IPS-NIHi7 (cell line): ENCODE measurements at regions not wholly inside any gene's neighbourhood (a gene's known extent, or its start where the extent isn't known, plus 50 kb on each side); places are given as distances from the start of the nearest gene placed in this dataset.
"Not testable (repeated sequence)": the region's sequence is repeated elsewhere in the genome, so short reads cannot be mapped to it uniquely, and the experiment has no call there.

Experiments used
- DNase-seq: peaks from one replicate; pipeline ENCODE4 v3.0.0; 2012; ENCODE audit warnings: mixed read lengths; ENCODE audit errors: extremely low spot score

DNA sequence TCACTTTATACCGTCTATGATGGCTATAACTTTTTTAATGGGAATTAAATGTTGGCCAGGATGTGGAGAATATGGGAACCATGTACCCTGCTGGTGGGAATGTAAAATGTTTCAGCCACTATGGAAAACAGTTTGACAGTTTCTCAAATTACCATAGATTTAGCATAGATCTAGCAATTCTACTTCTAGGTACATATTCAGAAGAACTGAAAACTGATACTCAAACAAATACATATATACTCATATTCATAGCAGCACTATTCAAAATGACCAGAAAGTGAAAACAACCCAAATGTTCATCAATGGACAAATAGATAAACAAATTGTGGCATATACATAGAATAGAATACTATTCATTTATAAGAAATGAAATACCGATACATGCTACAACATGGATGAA is 539.4 kb downstream of the IGSF11 start:
- no peak for DNase-seq

DNA sequence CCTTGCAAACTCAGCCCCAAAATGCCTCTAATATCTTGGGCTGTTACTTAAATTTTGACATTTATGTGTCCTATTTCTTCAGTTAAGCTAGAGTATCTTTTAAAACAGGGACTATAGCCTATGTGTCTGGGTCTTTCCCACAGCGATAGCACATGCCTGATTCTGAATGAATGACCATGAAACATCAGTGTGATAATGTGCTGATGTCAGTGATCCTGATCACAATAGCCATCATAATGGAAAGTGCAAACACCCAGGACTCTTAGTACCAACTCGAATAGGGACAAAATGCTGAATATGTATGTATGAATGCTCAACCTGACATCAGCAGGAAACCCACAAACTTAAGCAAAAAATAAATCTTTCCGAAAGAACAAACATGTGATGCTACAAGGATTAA is 537.4 kb downstream of the IGSF11 start:
- no peak for DNase-seq

DNA sequence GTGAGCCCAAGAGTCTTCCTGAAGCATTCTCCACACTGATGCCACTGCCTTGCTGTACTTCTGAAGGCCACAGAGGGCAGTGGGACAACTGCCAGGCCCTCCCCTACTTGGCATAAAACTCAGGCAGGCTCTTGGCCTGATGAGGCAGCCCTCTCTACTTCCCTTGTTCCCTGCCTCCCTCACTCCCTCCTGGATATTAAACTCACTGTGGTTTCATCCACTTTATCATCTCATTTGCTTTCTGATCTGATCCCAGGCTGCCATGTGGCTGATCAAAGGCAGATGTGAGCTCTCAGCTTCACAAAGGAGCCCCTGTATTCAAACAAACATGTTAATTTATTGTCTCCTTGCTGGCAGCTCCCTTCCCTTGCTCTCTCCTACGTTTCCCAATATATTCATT is 533.5 kb downstream of the IGSF11 start:
- DNase-seq: peak; percentile 69

DNA sequence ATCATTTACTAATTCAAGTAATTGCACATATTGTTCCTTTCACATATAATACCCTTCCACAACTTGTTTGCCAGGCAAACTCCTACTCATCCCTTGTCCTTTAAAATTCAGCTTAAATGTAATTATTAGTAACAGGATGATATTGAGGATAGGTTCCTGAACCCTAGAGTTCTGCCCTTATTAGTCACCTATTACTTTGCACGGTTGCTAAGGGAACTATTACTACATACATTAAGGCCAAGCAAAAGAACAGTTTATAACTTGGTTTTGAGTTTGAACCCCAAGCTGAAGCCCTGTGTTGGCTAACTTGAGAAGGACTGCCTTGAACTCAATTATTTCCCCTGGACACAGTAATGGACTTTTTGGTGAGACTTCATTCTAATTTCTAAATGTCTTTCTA is 529.7 kb downstream of the IGSF11 start:
- no peak for DNase-seq

DNA sequence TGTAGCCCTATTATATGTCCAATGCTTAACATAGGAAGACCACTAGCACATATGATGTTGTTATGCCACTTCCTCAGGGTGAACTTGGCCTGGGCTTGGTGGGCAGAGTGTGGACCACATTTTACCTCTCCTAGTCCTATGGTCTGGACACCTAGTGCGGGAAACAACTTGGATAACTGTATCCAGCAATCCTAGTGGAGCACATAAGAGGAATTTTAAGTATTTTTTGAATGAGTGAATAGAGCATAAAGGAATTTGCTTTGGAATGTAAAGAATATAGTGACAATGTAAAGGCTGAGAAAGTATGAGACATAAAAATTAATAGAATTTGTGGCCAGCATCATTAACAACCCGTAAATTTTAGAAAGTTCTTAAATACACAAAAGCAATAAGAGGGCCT is 528.9 kb downstream of the IGSF11 start:
- DNase-seq: no peak

DNA sequence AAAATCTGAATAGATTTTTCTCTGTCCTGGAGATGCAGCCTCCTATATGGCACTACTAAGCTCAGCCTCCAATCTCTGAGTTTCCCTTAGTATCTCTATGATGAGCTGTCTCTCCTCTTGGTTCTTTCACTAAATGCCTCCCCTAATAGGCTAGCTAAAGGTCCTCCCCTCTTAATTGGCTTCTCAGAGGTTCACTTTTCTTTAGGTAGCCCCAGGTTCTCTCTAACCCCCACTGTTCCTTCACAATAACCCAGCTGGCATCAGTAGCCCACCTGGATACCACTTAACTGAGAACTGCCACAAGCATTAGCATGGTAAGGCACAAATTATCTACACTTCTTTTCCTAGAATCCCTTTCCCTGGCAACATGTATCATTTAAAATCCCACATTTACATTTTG is 523.2 kb downstream of the IGSF11 start:
- DNase-seq: no peak

DNA sequence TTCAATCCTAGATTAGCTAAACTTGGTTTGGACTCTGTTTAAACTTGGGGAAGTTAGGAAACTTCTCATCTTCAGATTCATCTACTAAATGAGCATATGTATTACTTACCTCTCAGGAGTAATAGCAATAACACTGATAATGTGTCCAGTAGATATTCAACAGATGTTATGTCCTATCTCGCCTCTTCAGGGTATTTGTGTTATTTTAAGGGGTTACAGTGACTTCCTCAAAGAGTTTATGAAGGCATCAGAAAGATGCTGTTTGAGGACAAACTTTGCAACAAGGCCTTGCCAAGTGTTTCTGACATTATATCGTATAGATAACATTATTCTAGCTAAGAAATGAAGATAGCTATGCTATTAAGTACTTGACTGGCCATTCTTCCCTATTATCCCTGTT is 522.3 kb downstream of the IGSF11 start:
- DNase-seq: no peak

DNA sequence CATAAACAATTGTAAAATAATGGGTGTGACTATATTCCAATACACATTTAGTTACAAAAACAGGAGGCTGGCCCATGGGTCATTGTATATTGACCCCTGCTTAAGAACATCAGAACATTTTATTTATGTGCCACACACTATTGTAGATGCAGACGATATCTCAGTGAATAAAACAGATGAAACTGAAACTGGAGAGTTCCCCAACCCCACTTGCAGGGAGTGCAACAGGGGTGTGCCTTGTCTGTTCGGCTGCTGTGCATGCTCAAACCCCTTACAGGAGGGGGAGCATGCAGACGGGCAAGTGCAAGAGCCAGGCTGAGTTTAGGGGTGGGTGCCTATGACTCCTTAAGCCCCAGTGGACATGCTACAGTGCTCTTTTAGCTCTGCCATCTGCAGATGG is 509.6 kb downstream of the IGSF11 start:
- no peak for DNase-seq

DNA sequence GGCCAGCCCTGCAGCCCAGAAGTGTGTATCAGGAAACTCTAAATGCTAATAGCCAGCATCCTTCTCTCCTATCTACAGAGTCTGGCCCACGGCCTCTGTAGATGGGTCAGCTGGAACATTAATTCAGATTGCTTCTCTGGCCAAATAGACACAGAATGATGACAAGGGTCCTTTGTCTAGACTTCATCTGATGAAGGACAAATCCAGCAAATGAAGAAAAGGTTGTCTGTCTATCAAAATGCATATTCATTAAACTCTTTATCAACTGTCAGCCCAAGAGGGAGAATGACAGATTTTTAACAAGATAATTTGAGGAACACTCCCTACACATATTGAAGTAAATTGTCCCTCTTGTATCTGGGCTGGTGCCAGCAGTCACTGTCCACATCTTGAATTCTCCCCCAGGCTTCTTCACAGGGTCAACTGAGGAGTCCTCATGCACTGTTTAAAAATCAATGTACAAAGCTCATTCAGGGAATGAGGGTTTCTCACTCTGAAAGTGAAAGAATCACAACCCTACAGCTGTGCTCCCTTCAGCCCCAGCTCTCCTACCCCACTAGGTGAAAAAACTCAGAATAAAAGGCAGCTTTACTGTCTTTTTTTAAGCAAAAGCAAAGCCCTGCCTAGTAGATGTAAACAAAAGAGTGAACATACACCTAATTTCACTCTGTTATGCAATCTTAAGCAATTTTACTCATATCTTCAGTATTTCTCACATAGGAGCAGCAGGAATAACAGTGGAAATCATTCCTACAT is 507.7 kb downstream of the IGSF11 start:
- no peak for DNase-seq

DNA sequence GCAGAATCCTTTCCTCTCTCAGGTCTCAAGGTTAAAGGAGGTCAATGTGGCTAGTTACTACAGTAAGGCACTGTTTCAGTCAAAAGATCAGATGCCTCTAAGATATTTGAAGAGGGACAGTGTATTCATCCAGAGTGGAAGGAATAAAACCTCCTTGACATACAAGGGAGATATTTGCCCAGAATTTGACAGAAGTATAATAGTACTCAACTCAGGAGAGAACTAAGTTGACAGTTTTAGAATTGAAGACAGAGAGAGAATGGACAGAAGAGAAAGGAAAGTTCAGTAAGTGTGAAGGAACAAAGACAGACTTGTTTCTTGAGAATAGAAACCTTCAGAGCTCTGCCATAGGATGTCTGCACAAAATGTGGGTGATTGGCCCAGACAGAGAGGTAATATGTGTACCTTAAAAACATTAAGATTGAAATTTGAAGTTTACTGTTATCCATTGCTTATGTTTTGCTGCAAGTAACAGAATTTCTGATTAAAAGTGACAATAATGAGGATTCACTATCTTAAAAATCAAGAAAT is 507.1 kb downstream of the IGSF11 start:
- DNase-seq: no peak

DNA sequence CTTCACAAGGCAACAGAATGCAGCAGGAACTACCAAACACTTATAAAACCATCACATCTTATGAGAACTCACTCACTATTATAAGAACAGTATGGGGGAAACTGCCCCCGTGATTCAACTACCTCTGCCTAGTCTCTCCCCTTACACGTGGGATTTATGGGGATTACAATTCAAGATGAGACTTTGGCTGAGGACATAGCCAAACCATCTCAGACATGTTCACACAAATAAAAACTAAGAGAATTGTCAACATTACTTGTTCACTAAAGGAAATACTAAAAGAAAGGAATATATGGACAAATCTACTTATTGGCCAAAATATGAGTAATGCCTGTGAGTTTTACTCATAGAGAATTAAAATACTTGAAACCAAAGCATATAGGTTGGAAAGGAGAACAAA is 505.1 kb downstream of the IGSF11 start:
- no peak for DNase-seq

DNA sequence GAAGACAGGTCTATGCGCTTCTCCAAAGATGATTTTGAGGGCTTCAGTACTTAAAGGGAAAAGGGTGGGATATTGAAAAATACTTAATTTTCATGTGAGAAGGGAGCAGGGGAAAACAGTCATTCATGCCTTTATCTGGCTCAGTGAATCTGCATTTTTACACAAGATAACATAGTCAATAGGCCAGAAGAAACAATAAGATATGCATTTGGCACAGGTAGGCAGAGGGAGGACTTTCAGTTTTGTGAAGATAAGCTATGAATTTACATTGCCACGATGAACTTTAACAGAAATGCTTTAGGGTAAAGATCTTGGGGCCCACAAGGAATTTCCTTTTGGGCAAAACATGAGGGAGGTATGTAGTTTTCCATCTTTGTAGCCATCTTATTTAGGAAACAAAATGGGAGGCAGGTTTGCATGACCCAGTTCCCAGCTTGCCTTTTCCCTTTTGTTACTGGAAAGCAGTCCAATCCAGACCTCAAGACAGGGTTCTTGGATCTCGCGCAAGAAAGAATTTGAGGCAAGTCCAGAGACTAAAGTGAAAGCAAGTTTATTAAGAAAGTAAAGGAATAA is 504.2 kb downstream of the IGSF11 start:
- DNase-seq: no peak

DNA sequence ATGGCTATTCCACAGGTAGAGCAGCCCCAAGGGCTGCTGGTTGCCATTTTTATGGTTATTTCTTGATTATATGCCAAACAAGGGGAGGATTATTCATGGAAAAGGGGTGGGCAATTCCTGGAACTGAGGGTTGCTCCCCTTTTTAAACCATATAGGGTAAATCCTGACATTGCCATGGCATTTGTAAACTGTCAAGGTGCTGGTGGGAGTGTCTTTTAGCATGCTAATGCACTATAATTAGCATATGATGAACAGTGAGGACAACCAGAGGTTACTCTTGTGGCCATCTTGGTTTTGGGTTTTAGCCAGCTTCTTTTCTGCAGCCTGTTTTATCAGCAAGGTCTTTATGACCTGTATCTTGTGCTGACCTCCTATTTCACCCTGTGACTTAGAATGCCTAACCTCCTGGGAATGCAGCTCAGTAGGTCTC is 503.7 kb downstream of the IGSF11 start:
- not testable (repeated sequence) for DNase-seq

DNA sequence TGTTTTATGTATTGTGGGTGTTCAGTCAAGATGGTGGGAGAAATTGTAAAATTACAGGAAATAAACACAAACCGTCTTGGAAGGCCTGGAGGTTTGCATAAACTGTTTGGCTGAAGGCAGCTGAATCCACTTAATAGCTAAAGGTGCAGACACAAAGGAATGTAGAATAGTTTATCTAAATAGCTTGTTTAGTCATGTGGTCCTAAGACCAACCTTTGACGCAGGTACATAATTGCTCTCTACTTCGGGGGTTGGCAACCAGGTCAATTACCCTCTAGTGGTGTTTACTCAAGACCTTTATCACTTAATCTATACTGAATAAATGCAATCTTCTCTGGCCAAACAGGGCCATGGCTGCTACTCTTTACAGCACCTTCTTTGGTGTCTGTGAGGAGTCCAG is 502.8 kb downstream of the IGSF11 start:
- no peak for DNase-seq

DNA sequence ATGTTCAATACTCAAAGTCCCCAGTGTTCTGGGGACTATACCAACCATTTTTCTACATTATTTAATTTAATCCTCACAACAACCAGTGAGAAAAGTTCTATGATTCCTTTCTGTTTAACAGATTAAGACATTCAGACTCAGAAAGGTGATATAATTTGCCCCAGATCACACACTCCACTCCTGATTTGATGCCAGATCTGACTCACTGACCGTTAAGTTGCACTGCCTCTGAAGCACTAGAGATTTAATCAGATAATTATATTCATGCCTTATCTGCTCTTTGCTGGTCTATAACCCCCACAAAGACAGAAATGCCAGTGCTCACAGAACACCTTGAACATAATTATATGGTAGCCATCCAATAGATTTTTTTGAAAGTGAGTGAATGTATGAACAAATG is 501.0 kb downstream of the IGSF11 start:
- no peak for DNase-seq

DNA sequence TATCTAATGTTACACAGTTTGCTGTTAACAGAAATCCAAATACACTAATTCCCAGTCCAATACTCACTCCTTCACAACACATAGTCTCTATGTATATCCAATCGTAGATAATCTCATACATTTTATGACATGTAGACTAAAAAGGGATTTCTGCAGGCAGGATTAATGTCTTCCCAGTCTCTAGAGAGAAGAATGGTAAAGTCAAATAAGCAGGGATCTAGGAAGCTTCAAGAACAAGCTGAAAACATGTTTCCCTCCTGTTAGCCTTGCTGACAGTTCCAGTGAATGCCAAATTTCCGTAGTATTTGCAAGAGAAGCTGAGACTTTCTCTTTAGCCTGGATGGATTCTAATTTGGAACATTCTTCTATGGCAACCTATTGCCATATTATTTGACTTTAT is 500.1 kb downstream of the IGSF11 start:
- DNase-seq: no peak

DNA sequence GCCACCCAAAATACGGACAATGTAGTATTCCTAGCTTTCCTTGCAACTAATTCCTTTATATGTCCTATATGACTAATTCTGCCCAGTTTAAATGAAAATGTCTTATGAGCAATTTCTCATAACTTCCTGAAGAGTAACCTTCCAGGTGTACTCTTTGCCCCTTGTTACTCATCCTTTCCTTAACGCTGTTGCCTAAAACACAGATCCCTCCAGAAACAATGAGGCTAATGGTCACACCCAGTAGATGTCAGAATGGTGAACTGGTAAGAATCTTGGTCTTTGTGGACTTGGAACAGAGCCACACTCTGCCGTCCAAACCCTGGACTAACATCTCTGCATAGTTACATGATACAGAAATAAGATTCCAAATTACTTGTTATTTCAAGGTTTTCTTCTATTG is 497.9 kb downstream of the IGSF11 start:
- DNase-seq: no peak

DNA sequence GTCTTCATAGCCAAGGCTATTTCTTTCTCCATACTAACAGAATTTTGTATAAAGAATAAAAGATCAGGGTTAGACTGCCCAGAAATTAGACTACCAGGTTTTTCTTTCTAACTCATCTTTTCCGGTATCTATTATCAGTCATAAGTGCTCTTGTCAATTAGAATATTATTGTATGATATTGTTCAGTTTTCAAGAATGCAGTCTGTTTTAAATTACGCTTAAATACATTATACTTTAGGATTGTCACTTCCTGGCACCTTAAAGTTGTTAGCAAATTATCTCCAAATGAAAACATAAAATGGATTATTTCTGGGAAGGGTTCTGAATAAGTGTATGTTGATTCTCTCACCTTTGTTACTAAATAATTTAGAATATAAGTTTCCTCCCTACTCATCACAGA is 497.2 kb downstream of the IGSF11 start:
- DNase-seq: no peak

DNA sequence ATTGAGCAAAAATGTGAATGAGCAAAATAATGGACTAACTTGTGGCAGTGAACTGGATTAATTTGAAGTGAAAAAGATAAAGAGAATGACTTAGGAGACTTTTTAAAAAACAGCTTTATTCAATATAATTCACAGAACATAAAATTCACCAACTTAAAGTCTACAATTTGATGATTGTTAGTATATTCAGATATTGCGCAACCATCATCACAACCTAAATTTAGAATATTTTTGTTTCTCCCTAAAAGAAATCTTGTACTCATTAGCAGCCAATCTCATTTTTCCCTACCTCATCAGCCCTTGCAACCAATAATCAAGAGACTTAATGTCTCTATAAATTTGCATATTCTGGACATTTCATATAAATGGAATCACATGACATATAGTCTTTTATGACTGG is 496.5 kb downstream of the IGSF11 start:
- DNase-seq: no peak

DNA sequence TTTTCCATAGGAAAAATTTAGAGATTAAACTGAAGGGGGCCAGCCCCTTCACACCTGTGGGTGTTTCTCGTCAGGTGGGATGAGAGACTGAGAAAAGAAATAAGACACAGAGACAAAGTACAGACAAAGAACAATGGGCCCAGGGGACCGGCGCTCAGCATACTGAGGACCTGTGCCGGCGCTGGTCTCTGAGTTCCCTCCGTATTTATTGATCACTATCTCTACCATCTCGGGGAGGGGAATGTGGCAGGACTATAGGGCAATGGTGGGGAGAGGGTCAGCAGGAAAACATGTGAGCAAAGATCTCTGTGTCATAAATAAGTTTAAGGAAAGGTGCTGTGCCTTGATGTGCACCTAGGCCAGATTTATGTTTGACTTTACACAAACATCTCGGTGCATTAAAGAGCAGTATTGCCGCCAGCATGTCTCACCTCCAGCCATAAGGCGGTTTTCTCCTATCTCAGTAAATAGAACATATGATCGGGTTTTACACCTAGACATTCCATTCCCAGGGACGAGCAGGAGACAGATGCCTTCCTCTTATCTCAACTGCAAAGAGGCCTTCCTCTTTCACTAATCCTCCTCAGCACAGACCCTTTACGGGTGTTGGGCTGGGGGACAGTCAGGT is 494.7 kb downstream of the IGSF11 start:
- DNase-seq: not testable (repeated sequence)

DNA sequence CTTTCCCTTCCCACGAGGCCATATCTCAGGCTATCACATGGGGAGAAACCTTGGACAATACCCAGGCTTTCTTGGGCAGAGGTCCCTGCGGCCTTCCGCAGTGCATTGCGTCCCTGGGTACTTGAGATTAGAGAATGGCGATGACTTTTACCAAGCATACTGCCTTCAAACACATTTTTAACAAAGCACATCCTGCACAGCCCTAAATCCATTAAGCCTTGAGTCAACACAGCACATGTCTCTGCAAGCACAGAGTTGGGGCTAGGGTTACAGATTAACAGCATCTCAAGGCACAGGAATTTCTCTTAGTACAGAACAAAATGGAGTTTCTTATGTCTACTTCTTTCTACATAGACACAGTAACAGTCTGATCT is 494.2 kb downstream of the IGSF11 start:
- DNase-seq: not testable (repeated sequence)

DNA sequence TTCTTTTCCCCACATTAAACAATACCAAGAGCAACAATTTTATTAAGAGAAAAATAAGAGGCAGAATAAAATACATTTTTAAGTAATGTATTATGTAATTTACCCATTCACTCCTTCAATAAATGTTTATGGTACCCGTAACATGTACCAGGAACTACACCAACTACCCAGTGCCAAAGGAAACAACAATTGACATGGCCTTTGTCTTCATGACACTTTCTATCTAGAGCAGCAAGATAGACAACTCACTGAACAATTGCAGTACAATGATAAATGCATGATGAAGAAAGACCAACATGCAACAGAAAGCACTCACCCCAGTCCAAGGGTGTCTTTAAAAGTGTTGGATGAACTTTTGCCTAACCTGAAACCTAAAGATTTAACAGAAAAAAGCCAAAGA is 493.8 kb downstream of the IGSF11 start:
- DNase-seq: no peak

DNA sequence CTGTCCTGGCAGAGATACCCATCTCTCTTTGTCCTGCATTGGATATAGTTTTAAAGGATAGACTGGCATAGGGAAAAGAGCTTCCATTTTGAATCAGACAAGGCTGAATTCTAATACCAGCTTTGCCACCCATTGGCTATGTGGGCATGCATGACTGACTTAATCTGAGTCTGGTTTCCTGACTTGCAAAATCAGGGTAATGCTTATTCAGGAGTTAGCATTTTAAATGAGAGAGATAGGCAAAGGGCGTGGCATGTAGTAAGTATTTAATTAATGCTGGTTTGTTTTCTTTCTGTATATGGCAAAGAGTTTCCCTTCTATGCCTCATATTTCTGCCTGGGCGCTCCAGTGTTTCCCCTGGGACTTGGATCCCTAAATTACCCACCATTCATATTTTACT is 492.9 kb downstream of the IGSF11 start:
- no peak for DNase-seq
